ENCODE measurements at regions not wholly inside any gene's neighbourhood (a gene's known extent, or its start where the extent isn't known, plus 50 kb on each side); places are given as distances from the start of the nearest gene placed in this dataset.

- FAIRE-seq (no peak), DNase-seq (ENCODE audit: insufficient read length) (no peak)
- TF ChIP-seq POLR2A (IDR thresholded peaks at IDR 0.05; ENCODE audit: low read depth, low read length) (no peak), POLR2AphosphoS5 (IDR thresholded peaks at IDR 0.05; ENCODE audit: low read depth, low read length) (no peak), TAF1 (IDR thresholded peaks at IDR 0.05; ENCODE audit: borderline replicate concordance, low read depth, low read length) (no peak)
Measured at GRCh38 chr10:26642896-26643653, 54.4 kb upstream of the PDSS1 start.

- TF ChIP-seq POLR2A (IDR thresholded peaks at IDR 0.05; ENCODE audit: low read depth, low read length): no peak
- TF ChIP-seq TAF1 (IDR thresholded peaks at IDR 0.05; ENCODE audit: borderline replicate concordance, low read depth, low read length): no peak
- TF ChIP-seq POLR2AphosphoS5 (IDR thresholded peaks at IDR 0.05; ENCODE audit: low read depth, low read length): no peak
- no peak for FAIRE-seq
Measured at GRCh38 chr10:26647602-26648244, 49.8 kb upstream of the PDSS1 start.

More at GRCh38 chr10:26647602-26648244, 49.8 kb upstream of the PDSS1 start:
- DNase-seq (ENCODE audit: insufficient read length): no peak
